H9 (cell line): ENCODE measurements at regions not wholly inside any gene's neighbourhood (a gene's known extent, or its start where the extent isn't known, plus 50 kb on each side); places are given as distances from the start of the nearest gene placed in this dataset.
"Not testable (repeated sequence)": the region's sequence is repeated elsewhere in the genome, so short reads cannot be mapped to it uniquely, and the experiment has no call there.

ENCODE experiments used
- DNase-seq: peaks from one replicate; pipeline ENCODE4 v3.0.0-alpha.2; 2017
- H2AFZ ChIP-seq: one replicate; pipeline ENCODE4 v1.6.1; 2013; ENCODE audit warnings: mild to moderate bottlenecking, low read length, control low read depth, moderate library complexity
- H2AK5ac ChIP-seq: 2 replicates; pipeline ENCODE4 v1.6.1; 2013; ENCODE audit warnings: low read length, control low read depth, mixed read lengths; ENCODE audit not compliant: insufficient read length
- H2BK120ac ChIP-seq: one replicate; pipeline ENCODE4 v1.6.1; 2013; ENCODE audit warnings: low read depth, mild to moderate bottlenecking, low read length, control low read depth, inconsistent platforms; ENCODE audit not compliant: poor library complexity, severe bottlenecking
- H2BK12ac ChIP-seq: 2 replicates; pipeline ENCODE4 v1.6.1; 2013; ENCODE audit warnings: low read length, control low read depth, mixed read lengths, low read depth; ENCODE audit not compliant: insufficient read length
- H2BK15ac ChIP-seq: 2 replicates; pipeline ENCODE4 v1.6.1; 2013; ENCODE audit warnings: low read depth, low read length, control low read depth
- H2BK20ac ChIP-seq: one replicate; pipeline ENCODE4 v1.6.1; 2013; ENCODE audit warnings: low read depth, mild to moderate bottlenecking, low read length, control low read depth, inconsistent platforms; ENCODE audit not compliant: poor library complexity, severe bottlenecking
- H2BK5ac ChIP-seq: 2 replicates; pipeline ENCODE4 v1.6.1; 2013; ENCODE audit warnings: low read length, control low read depth, mixed read lengths; ENCODE audit not compliant: insufficient read length
- H3K14ac ChIP-seq: 2 replicates; pipeline ENCODE4 v1.6.1; 2013; ENCODE audit warnings: low read length, control low read depth; ENCODE audit not compliant: insufficient read depth
- H3K18ac ChIP-seq: 2 replicates; pipeline ENCODE4 v1.6.1; 2013; ENCODE audit warnings: low read depth, mild to moderate bottlenecking, mixed read lengths, low read length, control low read depth; ENCODE audit not compliant: insufficient read length
- H3K23ac ChIP-seq: 2 replicates; pipeline ENCODE4 v1.6.1; 2013; ENCODE audit warnings: low read length, control low read depth, mixed read lengths, low read depth; ENCODE audit not compliant: insufficient read length
- H3K23me2 ChIP-seq: 2 replicates; pipeline ENCODE4 v1.6.1; 2013; ENCODE audit warnings: low read depth, mild to moderate bottlenecking, mixed read lengths, low read length, control low read depth; ENCODE audit not compliant: insufficient read length, poor library complexity, severe bottlenecking
- H3K27ac ChIP-seq: 2 replicates; pipeline ENCODE4 v1.5.1; 2013; ENCODE audit warnings: low read length, control low read depth, mixed read lengths, low read depth; ENCODE audit not compliant: insufficient read length
- H3K27me3 ChIP-seq: 2 replicates; pipeline ENCODE4 v1.6.1; 2013; ENCODE audit warnings: low read length, control low read depth, inconsistent platforms; ENCODE audit not compliant: insufficient read depth
- H3K4ac ChIP-seq: 2 replicates; pipeline ENCODE4 v1.6.1; 2013; ENCODE audit warnings: low read depth, mild to moderate bottlenecking, control low read depth, inconsistent platforms, low read length, moderate library complexity
- H3K4me1 ChIP-seq: 2 replicates; pipeline ENCODE4 v1.6.1; 2013; ENCODE audit warnings: low read length, control low read depth, inconsistent platforms; ENCODE audit not compliant: insufficient read depth
- H3K4me2 ChIP-seq: 2 replicates; pipeline ENCODE4 v1.6.1; 2013; ENCODE audit warnings: low read length, control low read depth, mixed read lengths; ENCODE audit not compliant: insufficient read length, insufficient read depth
- H3K56ac ChIP-seq: 2 replicates; pipeline ENCODE4 v1.6.1; 2013; ENCODE audit warnings: low read depth, mild to moderate bottlenecking, mixed read lengths, low read length, control low read depth; ENCODE audit not compliant: insufficient read length
- H3K79me1 ChIP-seq: 2 replicates; pipeline ENCODE4 v1.6.1; 2013; ENCODE audit warnings: low read depth, mild to moderate bottlenecking, moderate library complexity, low read length, control low read depth, inconsistent platforms; ENCODE audit not compliant: insufficient read depth, poor library complexity, severe bottlenecking
- H3K79me2 ChIP-seq: 2 replicates; pipeline ENCODE4 v1.6.1; 2013; ENCODE audit warnings: low read length, control low read depth, inconsistent platforms; ENCODE audit not compliant: insufficient read depth
- H3K9ac ChIP-seq: 2 replicates; pipeline ENCODE4 v1.6.1; 2013; ENCODE audit warnings: low read length, control low read depth, mixed read lengths; ENCODE audit not compliant: insufficient read length; ENCODE audit errors: extremely low read depth
- H3K9me3 ChIP-seq: one replicate; pipeline ENCODE4 v1.6.1; 2013; ENCODE audit warnings: low read depth, low read length, inconsistent platforms; ENCODE audit not compliant: control insufficient read depth
- H3T11ph ChIP-seq: one replicate; pipeline ENCODE4 v1.6.1; 2013; ENCODE audit warnings: mild to moderate bottlenecking, low read length, control low read depth, inconsistent platforms
- H4K20me1 ChIP-seq: one replicate; pipeline ENCODE4 v1.6.1; 2013; ENCODE audit not compliant: control insufficient read depth, insufficient read length, insufficient read depth
- H4K5ac ChIP-seq: 2 replicates; pipeline ENCODE4 v1.6.1; 2013; ENCODE audit warnings: low read depth, mild to moderate bottlenecking, mixed read lengths, low read length, control low read depth; ENCODE audit not compliant: insufficient read length
- H4K8ac ChIP-seq: replicated peaks from 2 replicates; pipeline ENCODE4 v1.6.1; 2013; ENCODE audit warnings: low read length, control low read depth, mixed read lengths, low read depth; ENCODE audit not compliant: insufficient read length
- H4K91ac ChIP-seq: 2 replicates; pipeline ENCODE4 v1.6.1; 2013; ENCODE audit warnings: low read depth, mild to moderate bottlenecking, moderate library complexity, mixed read lengths, low read length, control low read depth; ENCODE audit not compliant: insufficient read length
- H3K27ac Mint-ChIP-seq, 3 experiments: 2 replicates in 2 of 3; 3 replicates in 1 of 3; pipeline ENCODE4 v1.8.0; 2020 to 2021; ENCODE audit warnings: mixed read lengths in 3 of 3, mild to moderate bottlenecking in 1 of 3, moderate library complexity in 1 of 3
- H3K27me3 Mint-ChIP-seq: 2 replicates; pipeline ENCODE4 v1.8.0; 2021; ENCODE audit warnings: low read depth, mild to moderate bottlenecking, moderate library complexity, mixed read lengths
- H3K36me3 Mint-ChIP-seq, 3 experiments: 2 replicates in 2 of 3; 3 replicates in 1 of 3; pipeline ENCODE4 v1.8.0; 2020 to 2021; ENCODE audit warnings: low read depth in 3 of 3, mixed read lengths in 3 of 3; ENCODE audit not compliant: insufficient read depth in 1 of 3
- H3K4me1 Mint-ChIP-seq, 2 experiments: 2 replicates each; pipeline ENCODE4 v1.8.0; 2020; ENCODE audit warnings: mixed read lengths in 2 of 2
- H3K4me3 Mint-ChIP-seq, 2 experiments: 2 replicates in 1 of 2; 3 replicates in 1 of 2; pipeline ENCODE4 v1.8.0; 2020 to 2021; ENCODE audit warnings: mild to moderate bottlenecking in 2 of 2, mixed read lengths in 2 of 2, moderate library complexity in 1 of 2
- H3K9me3 Mint-ChIP-seq, 2 experiments: 2 replicates in 1 of 2; 3 replicates in 1 of 2; pipeline ENCODE4 v1.8.0; 2020; ENCODE audit warnings: mild to moderate bottlenecking in 2 of 2, mixed read lengths in 2 of 2, moderate library complexity in 1 of 2
- CTCF ChIP-seq: fragments of 200-600 bp; sonication (generic); conservative IDR thresholded peaks from 3 replicates; pipeline ENCODE4 v1.8.0; 2021; ENCODE audit warnings: antibody characterized with exemption, mild to moderate bottlenecking
- WGBS: extraction: QIAGEN DNeasy Blood & Tissue Kit; methylation state at CpG from one replicate; pipeline ENCODE4 v1.1.7; 2013; ENCODE audit warnings: missing lambda C conversion rate, low lambda C conversion rate, mixed read lengths; ENCODE audit not compliant: insufficient read length; ENCODE audit errors: extremely low coverage; 5-methylcytosine and 5-hydroxymethylcytosine counted together

GRCh38 chr9:102911185-102911584 is 83.9 kb upstream of the CYLC2 start:
- Mint-ChIP-seq H3K27ac (no peak overlapping the region), H3K27me3 (no peaks in the 10 kb centered on the region), H3K4me3 (no peak overlapping the region), H3K4me1 (peaks cover 3 to 7% of the 10 kb centered on the region in 2 experiments; a peak in 3 of 4 replicates), H3K36me3 (peaks cover 0 to 4% (median 0%) of the 10 kb centered on the region in 3 experiments; a peak in 1 of 7 replicates), H3K9me3 (peaks cover 4 to 7% of the 10 kb centered on the region in 2 experiments; a peak in 2 of 5 replicates)
- no peak overlapping the region for H2BK5ac ChIP-seq
- no peak for DNase-seq
- no peaks in the 10 kb centered on the region for H3K79me2 ChIP-seq
- H4K20me1 ChIP-seq, result no peaks in the 10 kb centered on the region
- no peak overlapping the region for H2AFZ ChIP-seq
- H3K9me3 ChIP-seq, result no peaks in the 10 kb centered on the region
- H3K56ac ChIP-seq, result no peak overlapping the region
- no peak for TF ChIP-seq CTCF
- H3K27me3 ChIP-seq, result no peaks in the 10 kb centered on the region
- H2BK120ac ChIP-seq, result no peak overlapping the region
- no peak overlapping the region for H3T11ph ChIP-seq
- H3K27ac ChIP-seq, result no peak overlapping the region
- H2BK12ac ChIP-seq, result no peak overlapping the region
- H3K23ac ChIP-seq, result no peak overlapping the region
- H4K91ac ChIP-seq, result no peak overlapping the region
- H3K4ac ChIP-seq, result no peak overlapping the region
- no peak overlapping the region for H3K4me2 ChIP-seq
- no peaks in the 10 kb centered on the region for H3K4me1 ChIP-seq
- no peak overlapping the region for H4K5ac ChIP-seq
- no peak overlapping the region for H4K8ac ChIP-seq
- H2BK15ac ChIP-seq, result no peak overlapping the region
- no peak overlapping the region for H3K9ac ChIP-seq
- no peak overlapping the region for H3K14ac ChIP-seq
- no peak overlapping the region for H2AK5ac ChIP-seq
- H3K23me2 ChIP-seq, result no peaks in the 10 kb centered on the region
- H3K79me1 ChIP-seq, result no peaks in the 10 kb centered on the region
- no peak overlapping the region for H3K18ac ChIP-seq
- WGBS, result no CpG with 5 or more reads among the region's 2 CpGs
- no peak overlapping the region for H2BK20ac ChIP-seq

GRCh38 chr9:102905795-102906194 is 89.3 kb upstream of the CYLC2 start:
- H3K23me2 ChIP-seq, H3K14ac ChIP-seq, H4K5ac ChIP-seq, H2BK15ac ChIP-seq, H3K36me3 Mint-ChIP-seq, H3T11ph ChIP-seq, H3K4me1 ChIP-seq, H3K27me3 Mint-ChIP-seq, H3K9ac ChIP-seq, H3K27ac ChIP-seq, H3K18ac ChIP-seq, H3K9me3 ChIP-seq, H3K23ac ChIP-seq, H2BK12ac ChIP-seq, H3K27me3 ChIP-seq, H3K27ac Mint-ChIP-seq, H2BK5ac ChIP-seq, H3K79me1 ChIP-seq, H4K91ac ChIP-seq, H2AFZ ChIP-seq, H4K8ac ChIP-seq, H3K4me2 ChIP-seq, H2BK120ac ChIP-seq, H4K20me1 ChIP-seq, H3K4me1 Mint-ChIP-seq, H3K4me3 Mint-ChIP-seq, H3K79me2 ChIP-seq, H3K56ac ChIP-seq, DNase-seq, H2BK20ac ChIP-seq, H3K4ac ChIP-seq, H2AK5ac ChIP-seq: not testable (repeated sequence)
- peaks cover 9 to 11% of the 10 kb centered on the region in 2 experiments for H3K9me3 Mint-ChIP-seq
- WGBS, result no CpG with 5 or more reads among the region's 8 CpGs
